Progenitor cell of endocrine pancreas (in vitro differentiated cells): ENCODE measurements at regions not wholly inside any gene's neighbourhood (a gene's known extent, or its start where the extent isn't known, plus 50 kb on each side); places are given as distances from the start of the nearest gene placed in this dataset.

Source experiments
- DNase-seq: peaks from one replicate; pipeline ENCODE4 v3.0.0; 2021; ENCODE audit warnings: low spot score; ENCODE audit not compliant: unreplicated experiment
- H3K27ac Mint-ChIP-seq: 2 replicates; pipeline ENCODE4 v1.8.0; 2021; ENCODE audit warnings: mild to moderate bottlenecking, moderate library complexity, mixed read lengths
- H3K27me3 Mint-ChIP-seq: 2 replicates; pipeline ENCODE4 v1.8.0; 2021; ENCODE audit warnings: mixed read lengths
- H3K36me3 Mint-ChIP-seq: 2 replicates; pipeline ENCODE4 v1.8.0; 2022; ENCODE audit warnings: mixed read lengths; ENCODE audit not compliant: insufficient read depth
- H3K4me1 Mint-ChIP-seq: 2 replicates; pipeline ENCODE4 v1.8.0; 2021; ENCODE audit warnings: low read depth, mixed read lengths
- H3K4me3 Mint-ChIP-seq: 2 replicates; pipeline ENCODE4 v1.8.0; 2021; ENCODE audit warnings: low read depth, mild to moderate bottlenecking, moderate library complexity, mixed read lengths
- H3K9me3 Mint-ChIP-seq: 2 replicates; pipeline ENCODE4 v1.8.0; 2021; ENCODE audit warnings: low read depth, mixed read lengths
- CTCF ChIP-seq: fragments of 200-600 bp; sonication (generic); IDR thresholded peaks from one replicate; pipeline ENCODE4 v1.5.0; 2021; ENCODE audit warnings: antibody characterized with exemption, mild to moderate bottlenecking; ENCODE audit not compliant: unreplicated experiment

GRCh38 chr6:6420107-6420506 is 99.6 kb upstream of the F13A1 start:
- H3K9me3 Mint-ChIP-seq: no peaks in the 10 kb centered on the region
- no peak for TF ChIP-seq CTCF
- no peaks in the 10 kb centered on the region for H3K36me3 Mint-ChIP-seq
- no peak for DNase-seq
- no peak overlapping the region for H3K4me3 Mint-ChIP-seq
- peaks cover 12% of the 10 kb centered on the region for H3K27me3 Mint-ChIP-seq
- no peak overlapping the region for H3K27ac Mint-ChIP-seq
- no peaks in the 10 kb centered on the region for H3K4me1 Mint-ChIP-seq

DNA sequence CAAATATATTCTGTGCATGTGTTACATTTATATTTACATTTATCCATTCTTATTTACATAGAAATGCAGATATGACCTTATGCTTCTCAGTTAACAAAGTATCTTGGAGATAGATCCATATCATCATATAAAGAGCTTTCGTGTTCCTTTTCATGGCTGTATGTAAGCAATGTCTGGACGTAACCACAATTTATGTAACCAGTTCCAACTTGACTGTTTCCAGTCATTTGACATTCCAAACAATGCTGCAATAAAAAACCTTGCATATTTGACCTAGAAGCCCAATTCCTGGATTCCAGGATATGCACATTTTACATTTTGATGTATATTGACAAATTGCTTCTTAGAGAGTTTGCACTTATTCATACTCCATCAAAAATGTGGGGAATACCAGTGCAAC is 113.7 kb upstream of the F13A1 start:
- no peak overlapping the region for H3K27ac Mint-ChIP-seq
- H3K27me3 Mint-ChIP-seq: peaks cover 5% of the 10 kb centered on the region
- no peaks in the 10 kb centered on the region for H3K4me1 Mint-ChIP-seq
- peaks cover 12% of the 10 kb centered on the region for H3K9me3 Mint-ChIP-seq
- TF ChIP-seq CTCF: no peak
- H3K36me3 Mint-ChIP-seq: no peaks in the 10 kb centered on the region
- H3K4me3 Mint-ChIP-seq: no peak overlapping the region
- DNase-seq: no peak

DNA sequence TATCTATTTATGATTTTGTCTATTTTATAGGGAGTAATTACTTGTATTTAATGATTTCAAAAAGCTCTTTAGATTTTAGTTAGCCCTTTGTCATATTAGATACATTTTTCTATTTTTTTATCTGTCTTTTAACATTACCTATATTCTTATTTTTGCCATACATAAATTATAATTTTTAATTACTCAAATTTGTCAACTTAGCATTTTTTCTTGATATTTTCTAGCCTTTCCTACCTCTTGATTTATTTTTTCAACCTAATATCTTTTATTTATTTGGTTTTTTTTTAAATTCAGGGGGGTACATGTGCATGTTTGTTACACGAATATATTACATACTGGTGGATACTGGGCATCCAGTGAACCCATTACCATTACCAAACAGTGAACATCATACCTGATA is 114.3 kb upstream of the F13A1 start:
- Mint-ChIP-seq H3K27ac (no peak overlapping the region), H3K4me3 (no peak overlapping the region), H3K27me3 (peaks cover 5% of the 10 kb centered on the region), H3K9me3 (peaks cover 12% of the 10 kb centered on the region), H3K4me1 (no peaks in the 10 kb centered on the region), H3K36me3 (no peaks in the 10 kb centered on the region)
- TF ChIP-seq CTCF: no peak
- no peak for DNase-seq

- Mint-ChIP-seq H3K4me3 (no peak overlapping the region), H3K27ac (no peak overlapping the region), H3K27me3 (peaks cover 5% of the 10 kb centered on the region), H3K4me1 (no peaks in the 10 kb centered on the region), H3K9me3 (peaks cover 3% of the 10 kb centered on the region), H3K36me3 (no peaks in the 10 kb centered on the region)
- no peak for DNase-seq
- TF ChIP-seq CTCF: no peak
Measured at GRCh38 chr6:6436366-6436765, 115.9 kb upstream of the F13A1 start.

DNA sequence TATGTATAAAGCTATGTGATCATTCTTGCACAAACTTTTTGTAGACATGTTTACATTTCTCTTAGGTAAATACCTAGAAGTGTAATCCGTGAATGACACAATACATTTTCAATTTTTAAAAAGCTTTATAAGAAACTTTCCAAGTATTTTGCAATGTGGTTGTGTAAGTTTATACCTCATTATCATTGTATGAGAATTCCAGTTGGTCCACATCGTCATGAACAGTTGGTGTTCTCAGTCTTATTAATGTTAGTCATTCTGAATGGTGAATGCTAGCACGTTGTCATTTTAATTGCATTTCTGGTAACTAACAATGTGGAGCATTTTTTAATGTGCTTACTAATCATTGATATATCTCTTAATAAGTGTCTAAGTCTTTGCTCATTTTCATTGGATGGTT is 116.5 kb upstream of the F13A1 start:
- TF ChIP-seq CTCF: no peak
- Mint-ChIP-seq H3K27ac (no peak overlapping the region), H3K9me3 (peaks cover 4% of the 10 kb centered on the region), H3K4me3 (no peak overlapping the region), H3K27me3 (peaks cover 5% of the 10 kb centered on the region), H3K4me1 (no peaks in the 10 kb centered on the region), H3K36me3 (no peaks in the 10 kb centered on the region)
- no peak for DNase-seq
